ENCODE measurements at regions not wholly inside any gene's neighbourhood (a gene's known extent, or its start where the extent isn't known, plus 50 kb on each side); places are given as distances from the start of the nearest gene placed in this dataset.

GRCh38 chr4:8688041-8688907 is 95.7 kb downstream of the CPZ start:
- Histone ChIP-seq H3K4me2 (ENCODE audit: control insufficient read depth, extremely low read depth, insufficient read depth, low read depth, low read length) (no peak overlapping the region), H3K9me3 (ENCODE audit: control insufficient read depth, low read depth, low read length) (no peaks in the 10 kb centered on the region), H3K27me3 (ENCODE audit: control insufficient read depth, extremely low read depth, insufficient read depth, low read length) (peaks cover 3% of the 10 kb centered on the region), H3K79me2 (ENCODE audit: control insufficient read depth, insufficient read depth, low read length) (no peaks in the 10 kb centered on the region), H3K9ac (ENCODE audit: control insufficient read depth, extremely low read depth, insufficient read depth, low read length) (no peak overlapping the region), H3K36me3 (ENCODE audit: control insufficient read depth in 2 of 2, extremely low read depth in 1 of 2, insufficient read depth in 2 of 2, low read length in 2 of 2) (no peaks in the 10 kb centered on the region), H3K27ac (ENCODE audit: control insufficient read depth, insufficient read depth, low read length) (no peak overlapping the region), H4K20me1 (ENCODE audit: control insufficient read depth, extremely low read depth, insufficient read depth, low read length) (no peaks in the 10 kb centered on the region), H2AFZ (ENCODE audit: control insufficient read depth, low read length) (no peak overlapping the region), H3K9me1 (ENCODE audit: control insufficient read depth, extremely low read depth, insufficient read depth, low read length) (no peaks in the 10 kb centered on the region), H3K4me3 (ENCODE audit: control insufficient read depth in 2 of 3, extremely low read depth in 1 of 3, insufficient read depth in 2 of 3, low read depth in 1 of 3, low read length in 3 of 3) (no peak overlapping the region), H3K4me1 (ENCODE audit: control insufficient read depth, extremely low read depth, insufficient read depth, low read length) (no peaks in the 10 kb centered on the region)
- DNase-seq (ENCODE audit: low read depth, low spot score): no peak
- FAIRE-seq: no peak
- dilution Hi-C loops (cut with MboI; ENCODE audit: extremely low pct_ligation_motif_present, low sequenced_read_pairs): no loop called here
- TF ChIP-seq EZH2 (IDR thresholded peaks at IDR 0.05; ENCODE audit: low read length): no peak
- TF ChIP-seq, protein P1, sequence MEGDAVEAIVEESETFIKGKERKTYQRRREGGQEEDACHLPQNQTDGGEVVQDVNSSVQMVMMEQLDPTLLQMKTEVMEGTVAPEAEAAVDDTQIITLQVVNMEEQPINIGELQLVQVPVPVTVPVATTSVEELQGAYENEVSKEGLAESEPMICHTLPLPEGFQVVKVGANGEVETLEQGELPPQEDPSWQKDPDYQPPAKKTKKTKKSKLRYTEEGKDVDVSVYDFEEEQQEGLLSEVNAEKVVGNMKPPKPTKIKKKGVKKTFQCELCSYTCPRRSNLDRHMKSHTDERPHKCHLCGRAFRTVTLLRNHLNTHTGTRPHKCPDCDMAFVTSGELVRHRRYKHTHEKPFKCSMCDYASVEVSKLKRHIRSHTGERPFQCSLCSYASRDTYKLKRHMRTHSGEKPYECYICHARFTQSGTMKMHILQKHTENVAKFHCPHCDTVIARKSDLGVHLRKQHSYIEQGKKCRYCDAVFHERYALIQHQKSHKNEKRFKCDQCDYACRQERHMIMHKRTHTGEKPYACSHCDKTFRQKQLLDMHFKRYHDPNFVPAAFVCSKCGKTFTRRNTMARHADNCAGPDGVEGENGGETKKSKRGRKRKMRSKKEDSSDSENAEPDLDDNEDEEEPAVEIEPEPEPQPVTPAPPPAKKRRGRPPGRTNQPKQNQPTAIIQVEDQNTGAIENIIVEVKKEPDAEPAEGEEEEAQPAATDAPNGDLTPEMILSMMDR (optimal IDR thresholded peaks at IDR 0.05 in 1 of 3, IDR thresholded peaks at IDR 0.05 in 1 of 3, conservative IDR thresholded peaks at IDR 0.05 in 1 of 3; ENCODE audit: extremely low read depth in 1 of 3, insufficient read depth in 2 of 3, low read length in 3 of 3): peak; percentile 38 to 63 (median 60)

DNA sequence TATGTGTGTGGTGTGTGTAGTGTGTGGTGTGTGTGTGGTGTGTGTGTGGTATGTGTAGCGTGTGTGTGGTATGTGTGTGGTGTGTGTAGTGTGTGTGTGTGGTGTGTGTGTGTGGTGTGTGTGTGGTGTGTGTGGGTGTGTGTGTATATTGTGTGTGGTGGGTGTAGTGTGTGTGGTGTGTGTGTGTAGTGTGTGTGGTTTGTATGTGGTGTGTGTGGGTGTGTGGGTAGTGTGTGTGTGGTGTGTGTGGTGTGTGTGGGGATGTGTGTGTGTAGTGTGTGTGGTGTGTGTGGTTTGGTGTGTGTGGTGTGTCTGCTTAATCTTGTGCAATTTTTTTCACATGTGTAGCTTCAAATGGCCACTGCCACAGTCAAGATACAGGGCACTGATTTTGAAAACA is 94.5 kb downstream of the CPZ start:
- no peaks in the 10 kb centered on the region for H4K20me1 ChIP-seq (ENCODE audit: control insufficient read depth, extremely low read depth, insufficient read depth, low read length)
- H3K79me2 ChIP-seq (ENCODE audit: control insufficient read depth, insufficient read depth, low read length): no peaks in the 10 kb centered on the region
- no peak overlapping the region for H3K4me3 ChIP-seq (ENCODE audit: control insufficient read depth in 2 of 3, extremely low read depth in 1 of 3, insufficient read depth in 2 of 3, low read depth in 1 of 3, low read length in 3 of 3)
- no peak overlapping the region for H3K9ac ChIP-seq (ENCODE audit: control insufficient read depth, extremely low read depth, insufficient read depth, low read length)
- TF ChIP-seq, protein P1 (optimal IDR thresholded peaks at IDR 0.05 in 1 of 3, IDR thresholded peaks at IDR 0.05 in 1 of 3, conservative IDR thresholded peaks at IDR 0.05 in 1 of 3; ENCODE audit: extremely low read depth in 1 of 3, insufficient read depth in 2 of 3, low read length in 3 of 3): no peak
- TF ChIP-seq EZH2 (IDR thresholded peaks at IDR 0.05; ENCODE audit: low read length): no peak
- H3K36me3 ChIP-seq (ENCODE audit: control insufficient read depth in 2 of 2, extremely low read depth in 1 of 2, insufficient read depth in 2 of 2, low read length in 2 of 2): no peaks in the 10 kb centered on the region
- H2AFZ ChIP-seq (ENCODE audit: control insufficient read depth, low read length): no peak overlapping the region
- dilution Hi-C loops (cut with MboI; ENCODE audit: extremely low pct_ligation_motif_present, low sequenced_read_pairs): no loop called here
- no peak overlapping the region for H3K4me2 ChIP-seq (ENCODE audit: control insufficient read depth, extremely low read depth, insufficient read depth, low read depth, low read length)
- FAIRE-seq (peak; percentile 77), DNase-seq (ENCODE audit: low read depth, low spot score) (no peak)
- H3K9me1 ChIP-seq (ENCODE audit: control insufficient read depth, extremely low read depth, insufficient read depth, low read length): no peaks in the 10 kb centered on the region
- H3K27ac ChIP-seq (ENCODE audit: control insufficient read depth, insufficient read depth, low read length): no peak overlapping the region
- peaks cover 3% of the 10 kb centered on the region for H3K27me3 ChIP-seq (ENCODE audit: control insufficient read depth, extremely low read depth, insufficient read depth, low read length)
- H3K9me3 ChIP-seq (ENCODE audit: control insufficient read depth, low read depth, low read length): no peaks in the 10 kb centered on the region
- H3K4me1 ChIP-seq (ENCODE audit: control insufficient read depth, extremely low read depth, insufficient read depth, low read length): no peaks in the 10 kb centered on the region
